Caco-2 (cell line): ENCODE measurements at regions not wholly inside any gene's neighbourhood (a gene's known extent, or its start where the extent isn't known, plus 50 kb on each side); places are given as distances from the start of the nearest gene placed in this dataset.

ENCODE experiments used
- BruUV-seq: library from RNA; stranded (reverse); fragments of 400-500 nt; replicated peaks from 2 replicates; lab custom pipeline; 2021; lab: Mats Ljungman, UMichigan
- CTCF ChIA-PET: fragments of 300-600 bp; sonication (Branson Sonifier 250); formaldehyde crosslinking; loops from one replicate; lab custom pipeline; 2022; ENCODE audit warnings: antibody characterized with exemption; lab: Charles Lee
- POLR2A ChIA-PET: fragments of 300-600 bp; sonication (Branson Sonifier 250); formaldehyde crosslinking; loops from one replicate; lab custom pipeline; 2022; ENCODE audit warnings: antibody characterized with exemption; lab: Charles Lee
- DNase-seq, 2 experiments: peaks; one replicate each; pipeline versions ENCODE4 v3.0.0 to v3.0.0-alpha.2; 2020 to 2022
- H3K27me3 ChIP-seq: replicated peaks from 2 replicates; pipeline ENCODE4 v1.6.0; 2011; ENCODE audit warnings: low read length; ENCODE audit not compliant: control insufficient read depth, insufficient read depth
- H3K36me3 ChIP-seq: 2 replicates; pipeline ENCODE4 v1.5.1; 2011; ENCODE audit warnings: low read length; ENCODE audit not compliant: control insufficient read depth, insufficient read depth
- H3K4me1 ChIP-seq: fragments of 250-450 bp; sonication (Bioruptor Pico); 2 replicates; pipeline ENCODE4 v1.5.1; 2020; ENCODE audit warnings: mild to moderate bottlenecking
- H3K4me3 ChIP-seq: 2 replicates; pipeline ENCODE4 v1.5.1; 2011; ENCODE audit warnings: low read depth, mild to moderate bottlenecking, control low read depth, low read length
- H3K9me3 ChIP-seq: fragments of 250-450 bp; sonication (Bioruptor Pico); 2 replicates; pipeline ENCODE4 v1.5.1; 2020; ENCODE audit warnings: mild to moderate bottlenecking, moderate library complexity
- H3K27ac Mint-ChIP-seq: one replicate; pipeline ENCODE4 v1.8.0; 2022; ENCODE audit warnings: mixed read lengths; ENCODE audit not compliant: unreplicated experiment
- H3K27me3 Mint-ChIP-seq: one replicate; pipeline ENCODE4 v1.8.0; 2022; ENCODE audit warnings: mixed read lengths; ENCODE audit not compliant: insufficient read depth, unreplicated experiment
- H3K36me3 Mint-ChIP-seq: one replicate; pipeline ENCODE4 v1.8.0; 2022; ENCODE audit warnings: mild to moderate bottlenecking, mixed read lengths; ENCODE audit not compliant: insufficient read depth, unreplicated experiment
- H3K4me1 Mint-ChIP-seq: one replicate; pipeline ENCODE4 v1.8.0; 2022; ENCODE audit warnings: low read depth, mixed read lengths; ENCODE audit not compliant: unreplicated experiment
- H3K4me3 Mint-ChIP-seq: one replicate; pipeline ENCODE4 v1.8.0; 2022; ENCODE audit warnings: mild to moderate bottlenecking, moderate library complexity, mixed read lengths; ENCODE audit not compliant: unreplicated experiment
- H3K9me3 Mint-ChIP-seq: one replicate; pipeline ENCODE4 v1.8.0; 2022; ENCODE audit warnings: mixed read lengths; ENCODE audit not compliant: unreplicated experiment
- CTCF ChIP-seq, 2 experiments: fragments of 200-600 bp in 1 of 2; IDR thresholded peaks; 1 replicate in 1 of 2; 2 replicates in 1 of 2; pipeline versions ENCODE4 v1.5.1 to v1.8.0; 2011 to 2022; ENCODE audit warnings: antibody characterized with exemption in 1 of 2, control low read depth in 1 of 2, inconsistent platforms in 1 of 2, low read depth in 1 of 2, low read length in 1 of 2, mild to moderate bottlenecking in 1 of 2, moderate library complexity in 1 of 2; ENCODE audit not compliant: insufficient read depth in 1 of 2, severe bottlenecking in 1 of 2, unreplicated experiment in 1 of 2
- intact Hi-C: fragments of 100-400 bp; cut with micrococcal nuclease; formaldehyde crosslinking; loops from one replicate; pipeline ENCODE4 v1.10.0; 2022; ENCODE audit not compliant: unreplicated experiment

GRCh38 chr3:109656225-109656624 lies 318.9 kb upstream of the DPPA4 start:
- Mint-ChIP-seq H3K27me3 (no peaks in the 10 kb centered on the region), H3K27ac (no peak overlapping the region), H3K4me3 (no peak overlapping the region), H3K4me1 (no peaks in the 10 kb centered on the region), H3K36me3 (no peaks in the 10 kb centered on the region), H3K9me3 (no peaks in the 10 kb centered on the region)
- BruUV-seq = no TSS peak
- no peaks in the 10 kb centered on the region for H3K36me3 ChIP-seq
- intact Hi-C loops = no loop called here
- no peaks in the 10 kb centered on the region for H3K27me3 ChIP-seq
- TF ChIP-seq CTCF (IDR thresholded peaks at IDR 0.05; ENCODE audit: insufficient read depth in 1 of 2, low read depth in 1 of 2, low read length in 1 of 2, severe bottlenecking in 1 of 2, unreplicated experiment in 1 of 2) = no peak
- no peaks in the 10 kb centered on the region for H3K4me1 ChIP-seq
- ChIA-PET POLR2A (no interaction called here), CTCF (no interaction called here)
- DNase-seq = no peak
- no peak overlapping the region for H3K4me3 ChIP-seq
- no peaks in the 10 kb centered on the region for H3K9me3 ChIP-seq

GRCh38 chr3:109678600-109678999 lies 341.3 kb upstream of the DPPA4 start:
- Histone ChIP-seq H3K9me3 (no peaks in the 10 kb centered on the region), H3K4me3 (no peak overlapping the region), H3K36me3 (no peaks in the 10 kb centered on the region), H3K27me3 (no peaks in the 10 kb centered on the region), H3K4me1 (no peaks in the 10 kb centered on the region)
- CTCF ChIA-PET = no interaction called here
- H3K36me3 Mint-ChIP-seq = no peaks in the 10 kb centered on the region
- no peak overlapping the region for H3K4me3 Mint-ChIP-seq
- DNase-seq = no peak
- POLR2A ChIA-PET = no interaction called here
- BruUV-seq = no TSS peak
- H3K27me3 Mint-ChIP-seq = no peaks in the 10 kb centered on the region
- H3K27ac Mint-ChIP-seq = no peak overlapping the region
- intact Hi-C loops = no loop called here
- no peak for TF ChIP-seq CTCF (IDR thresholded peaks at IDR 0.05; ENCODE audit: insufficient read depth in 1 of 2, low read depth in 1 of 2, low read length in 1 of 2, severe bottlenecking in 1 of 2, unreplicated experiment in 1 of 2)
- H3K9me3 Mint-ChIP-seq = no peaks in the 10 kb centered on the region
- H3K4me1 Mint-ChIP-seq = no peaks in the 10 kb centered on the region

GRCh38 chr3:109679664-109680063 lies 342.3 kb upstream of the DPPA4 start:
- no peak for TF ChIP-seq CTCF (IDR thresholded peaks at IDR 0.05; ENCODE audit: insufficient read depth in 1 of 2, low read depth in 1 of 2, low read length in 1 of 2, severe bottlenecking in 1 of 2, unreplicated experiment in 1 of 2)
- H3K9me3 ChIP-seq = no peaks in the 10 kb centered on the region
- no peaks in the 10 kb centered on the region for H3K36me3 Mint-ChIP-seq
- H3K4me3 Mint-ChIP-seq = no peak overlapping the region
- no peak for DNase-seq
- CTCF ChIA-PET = no interaction called here
- intact Hi-C loops = no loop called here
- H3K36me3 ChIP-seq = no peaks in the 10 kb centered on the region
- POLR2A ChIA-PET = no interaction called here
- H3K27me3 Mint-ChIP-seq = no peaks in the 10 kb centered on the region
- H3K4me3 ChIP-seq = no peak overlapping the region
- no peak overlapping the region for H3K27ac Mint-ChIP-seq
- no peaks in the 10 kb centered on the region for H3K4me1 Mint-ChIP-seq
- no TSS peak for BruUV-seq
- no peaks in the 10 kb centered on the region for H3K4me1 ChIP-seq
- H3K27me3 ChIP-seq = no peaks in the 10 kb centered on the region
- H3K9me3 Mint-ChIP-seq = no peaks in the 10 kb centered on the region
